ENCODE measurements at regions not wholly inside any gene's neighbourhood (a gene's known extent, or its start where the extent isn't known, plus 50 kb on each side); places are given as distances from the start of the nearest gene placed in this dataset.

DNA sequence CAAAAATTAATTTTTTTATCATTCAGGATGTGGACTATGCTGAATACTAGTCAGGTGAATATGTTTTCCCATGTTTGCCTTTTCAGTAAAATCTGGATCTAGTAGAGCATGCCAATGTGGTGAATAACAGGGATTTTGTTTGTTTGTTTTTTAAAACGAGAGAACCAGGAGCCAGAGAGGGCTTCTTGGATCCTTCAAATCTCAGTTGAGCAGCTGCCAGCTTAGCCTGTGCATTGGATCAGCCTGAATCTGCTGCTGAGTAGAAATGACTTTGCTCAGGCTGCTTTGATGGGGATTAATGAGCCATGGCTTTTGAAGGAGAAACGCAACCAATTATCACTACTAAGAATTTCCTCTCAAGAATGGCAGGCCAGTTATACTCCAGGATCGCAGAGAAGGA is 493.8 kb downstream of the ARL4A start:
- Histone ChIP-seq H3K9me3 (ENCODE audit: control insufficient read depth, low read length) (no peaks in the 10 kb centered on the region), H3K4me1 (ENCODE audit: control insufficient read depth, insufficient read depth, low read length, poor library complexity, severe bottlenecking) (peaks cover 5% of the 10 kb centered on the region), H3K27ac (ENCODE audit: low read depth, low read length, severe bottlenecking) (no peak overlapping the region), H3K36me3 (ENCODE audit: control insufficient read depth, insufficient read depth, low read length) (no peaks in the 10 kb centered on the region), H3K4me3 (ENCODE audit: extremely low read depth, insufficient read depth, low read length, poor library complexity, severe bottlenecking) (no peak overlapping the region)
- 14 to 71% methylated on average over 1 of the region's 3 CpGs for whole genome bisulfite sequencing, 2 experiments (ENCODE audit: insufficient coverage in 2 of 2)

DNA sequence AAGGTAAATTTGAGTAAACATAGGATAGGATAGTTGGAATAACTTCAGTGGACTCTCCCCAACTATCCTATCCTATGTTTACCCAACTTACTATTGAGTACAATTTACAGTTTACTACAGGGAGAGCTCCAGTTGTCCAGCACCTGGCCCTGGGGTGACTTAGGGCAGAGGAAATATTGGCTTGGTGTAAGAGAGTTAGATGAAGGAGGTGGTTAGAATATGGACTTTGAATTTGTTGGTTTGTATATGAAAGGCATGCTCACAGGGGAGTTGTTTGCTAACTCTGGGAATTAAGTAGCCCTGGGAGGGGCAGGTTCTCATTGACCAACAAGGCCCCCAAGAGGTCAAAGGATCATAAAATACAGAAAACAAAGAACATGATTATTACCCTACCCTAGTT is 497.7 kb downstream of the ARL4A start:
- H3K36me3 ChIP-seq (ENCODE audit: control insufficient read depth, insufficient read depth, low read length) = no peaks in the 10 kb centered on the region
- no peak overlapping the region for H3K4me3 ChIP-seq (ENCODE audit: extremely low read depth, insufficient read depth, low read length, poor library complexity, severe bottlenecking)
- H3K4me1 ChIP-seq (ENCODE audit: control insufficient read depth, insufficient read depth, low read length, poor library complexity, severe bottlenecking) = peaks cover 5% of the 10 kb centered on the region
- no peak overlapping the region for H3K27ac ChIP-seq (ENCODE audit: low read depth, low read length, severe bottlenecking)
- no peaks in the 10 kb centered on the region for H3K9me3 ChIP-seq (ENCODE audit: control insufficient read depth, low read length)

GRCh38 chr7:13188236-13188805 is 500.9 kb downstream of the ARL4A start:
- 88 to 100% methylated on average over 3 to 4 of the region's 5 CpGs for WGBS, 2 experiments (ENCODE audit: insufficient coverage in 2 of 2)

GRCh38 chr7:13188922-13189321 is 501.5 kb downstream of the ARL4A start:
- Histone ChIP-seq H3K9me3 (ENCODE audit: control insufficient read depth, low read length) (no peaks in the 10 kb centered on the region), H3K36me3 (ENCODE audit: control insufficient read depth, insufficient read depth, low read length) (no peaks in the 10 kb centered on the region), H3K27ac (ENCODE audit: low read depth, low read length, severe bottlenecking) (no peak overlapping the region), H3K4me1 (ENCODE audit: control insufficient read depth, insufficient read depth, low read length, poor library complexity, severe bottlenecking) (no peaks in the 10 kb centered on the region), H3K4me3 (ENCODE audit: extremely low read depth, insufficient read depth, low read length, poor library complexity, severe bottlenecking) (no peak overlapping the region)
- WGBS, 2 experiments (ENCODE audit: insufficient coverage in 2 of 2) = 100% methylated on average over 1 of the region's 1 CpG; no CpG with 5 or more reads in 1 of the 2 experiments

More at GRCh38 chr7:13188236-13188805, 500.9 kb downstream of the ARL4A start:
- no peak overlapping the region for H3K4me3 ChIP-seq (ENCODE audit: extremely low read depth, insufficient read depth, low read length, poor library complexity, severe bottlenecking)
- no peak overlapping the region for H3K27ac ChIP-seq (ENCODE audit: low read depth, low read length, severe bottlenecking)
- no peaks in the 10 kb centered on the region for H3K4me1 ChIP-seq (ENCODE audit: control insufficient read depth, insufficient read depth, low read length, poor library complexity, severe bottlenecking)
- H3K36me3 ChIP-seq (ENCODE audit: control insufficient read depth, insufficient read depth, low read length) = no peaks in the 10 kb centered on the region
- no peaks in the 10 kb centered on the region for H3K9me3 ChIP-seq (ENCODE audit: control insufficient read depth, low read length)

- H3K36me3 ChIP-seq (ENCODE audit: control insufficient read depth, insufficient read depth, low read length) = no peaks in the 10 kb centered on the region
- H3K4me1 ChIP-seq (ENCODE audit: control insufficient read depth, insufficient read depth, low read length, poor library complexity, severe bottlenecking) = no peaks in the 10 kb centered on the region
- no peak overlapping the region for H3K4me3 ChIP-seq (ENCODE audit: extremely low read depth, insufficient read depth, low read length, poor library complexity, severe bottlenecking)
- WGBS, 2 experiments (ENCODE audit: insufficient coverage in 2 of 2) = 33 to 100% methylated on average over 1 of the region's 2 CpGs
- H3K9me3 ChIP-seq (ENCODE audit: control insufficient read depth, low read length) = no peaks in the 10 kb centered on the region
- no peak overlapping the region for H3K27ac ChIP-seq (ENCODE audit: low read depth, low read length, severe bottlenecking)
Measured at GRCh38 chr7:13189668-13190067, 502.2 kb downstream of the ARL4A start.

- Histone ChIP-seq H3K27ac (ENCODE audit: low read depth, low read length, severe bottlenecking) (no peak overlapping the region), H3K4me1 (ENCODE audit: control insufficient read depth, insufficient read depth, low read length, poor library complexity, severe bottlenecking) (no peaks in the 10 kb centered on the region), H3K9me3 (ENCODE audit: control insufficient read depth, low read length) (no peaks in the 10 kb centered on the region), H3K4me3 (ENCODE audit: extremely low read depth, insufficient read depth, low read length, poor library complexity, severe bottlenecking) (no peak overlapping the region), H3K36me3 (ENCODE audit: control insufficient read depth, insufficient read depth, low read length) (no peaks in the 10 kb centered on the region)
- 100% methylated on average over 1 of the region's 2 CpGs; no CpG with 5 or more reads in 1 of the 2 experiments for WGBS, 2 experiments (ENCODE audit: insufficient coverage in 2 of 2)
Measured at GRCh38 chr7:13197501-13197900, 510.1 kb downstream of the ARL4A start.

- Histone ChIP-seq H3K4me3 (ENCODE audit: extremely low read depth, insufficient read depth, low read length, poor library complexity, severe bottlenecking) (no peak overlapping the region), H3K27ac (ENCODE audit: low read depth, low read length, severe bottlenecking) (no peak overlapping the region), H3K36me3 (ENCODE audit: control insufficient read depth, insufficient read depth, low read length) (no peaks in the 10 kb centered on the region), H3K9me3 (ENCODE audit: control insufficient read depth, low read length) (no peaks in the 10 kb centered on the region), H3K4me1 (ENCODE audit: control insufficient read depth, insufficient read depth, low read length, poor library complexity, severe bottlenecking) (no peaks in the 10 kb centered on the region)
- WGBS, 2 experiments (ENCODE audit: insufficient coverage in 2 of 2) = 100% methylated on average over 1 of the region's 2 CpGs
Measured at GRCh38 chr7:13198036-13198435, 510.6 kb downstream of the ARL4A start.

DNA sequence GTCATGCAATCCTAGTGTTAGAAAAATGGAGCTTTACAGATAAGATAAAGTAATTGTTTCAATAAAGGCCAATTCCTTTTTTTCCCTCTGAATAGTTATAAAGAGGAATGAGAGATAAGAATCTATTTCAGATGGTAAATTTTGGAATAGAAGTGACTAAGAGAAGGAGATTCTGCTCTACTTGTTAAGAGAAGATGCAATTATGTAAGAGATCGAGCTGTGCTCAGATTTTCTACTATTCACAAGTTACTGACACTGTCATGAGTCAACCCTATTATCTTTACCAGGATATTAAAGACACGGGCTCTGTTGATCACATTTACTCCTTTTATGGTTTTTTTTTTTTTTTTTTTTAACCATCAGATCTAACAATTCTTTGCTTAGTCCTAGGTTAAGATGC is 511.3 kb downstream of the ARL4A start:
- H3K4me3 ChIP-seq (ENCODE audit: extremely low read depth, insufficient read depth, low read length, poor library complexity, severe bottlenecking) = no peak overlapping the region
- no peaks in the 10 kb centered on the region for H3K4me1 ChIP-seq (ENCODE audit: control insufficient read depth, insufficient read depth, low read length, poor library complexity, severe bottlenecking)
- no peak overlapping the region for H3K27ac ChIP-seq (ENCODE audit: low read depth, low read length, severe bottlenecking)
- WGBS, 2 experiments (ENCODE audit: insufficient coverage in 2 of 2) = no CpG with 5 or more reads among the region's 2 CpGs
- no peaks in the 10 kb centered on the region for H3K36me3 ChIP-seq (ENCODE audit: control insufficient read depth, insufficient read depth, low read length)
- no peaks in the 10 kb centered on the region for H3K9me3 ChIP-seq (ENCODE audit: control insufficient read depth, low read length)

- WGBS, 2 experiments (ENCODE audit: insufficient coverage in 2 of 2) = no CpG with 5 or more reads among the region's 1 CpG
- Histone ChIP-seq H3K4me1 (ENCODE audit: control insufficient read depth, insufficient read depth, low read length, poor library complexity, severe bottlenecking) (no peaks in the 10 kb centered on the region), H3K4me3 (ENCODE audit: extremely low read depth, insufficient read depth, low read length, poor library complexity, severe bottlenecking) (no peak overlapping the region)
Measured at GRCh38 chr7:13201628-13202027, 514.2 kb downstream of the ARL4A start.

DNA sequence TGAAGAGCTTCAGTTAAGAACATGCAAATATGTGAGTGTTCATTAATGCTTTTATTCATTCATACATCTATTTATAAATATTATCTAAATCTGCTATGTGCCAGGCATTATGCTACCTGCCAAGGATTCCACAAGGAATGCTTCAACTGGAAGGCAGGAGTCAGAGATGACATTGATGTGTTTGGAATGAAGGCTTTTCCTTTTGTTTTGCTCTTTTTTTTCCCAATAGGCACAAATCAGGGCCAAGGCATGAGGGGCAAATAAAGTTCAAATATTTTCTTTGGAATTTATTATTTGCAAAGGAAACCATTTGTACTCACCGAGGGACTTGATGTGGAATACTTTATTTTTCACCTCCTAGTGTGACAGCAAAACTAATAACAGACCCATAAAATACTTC is 530.3 kb downstream of the ARL4A start:
- Histone ChIP-seq H3K27ac (ENCODE audit: low read depth, low read length, severe bottlenecking) (no peak overlapping the region), H3K4me3 (ENCODE audit: extremely low read depth, insufficient read depth, low read length, poor library complexity, severe bottlenecking) (no peak overlapping the region), H3K9me3 (ENCODE audit: control insufficient read depth, low read length) (no peaks in the 10 kb centered on the region), H3K36me3 (ENCODE audit: control insufficient read depth, insufficient read depth, low read length) (no peaks in the 10 kb centered on the region), H3K4me1 (ENCODE audit: control insufficient read depth, insufficient read depth, low read length, poor library complexity, severe bottlenecking) (no peaks in the 10 kb centered on the region)
- WGBS, 2 experiments (ENCODE audit: insufficient coverage in 2 of 2) = no CpG with 5 or more reads among the region's 1 CpG

More at GRCh38 chr7:13201628-13202027, 514.2 kb downstream of the ARL4A start:
- Histone ChIP-seq H3K27ac (ENCODE audit: low read depth, low read length, severe bottlenecking) (no peak overlapping the region), H3K9me3 (ENCODE audit: control insufficient read depth, low read length) (no peaks in the 10 kb centered on the region), H3K36me3 (ENCODE audit: control insufficient read depth, insufficient read depth, low read length) (no peaks in the 10 kb centered on the region)

DNA sequence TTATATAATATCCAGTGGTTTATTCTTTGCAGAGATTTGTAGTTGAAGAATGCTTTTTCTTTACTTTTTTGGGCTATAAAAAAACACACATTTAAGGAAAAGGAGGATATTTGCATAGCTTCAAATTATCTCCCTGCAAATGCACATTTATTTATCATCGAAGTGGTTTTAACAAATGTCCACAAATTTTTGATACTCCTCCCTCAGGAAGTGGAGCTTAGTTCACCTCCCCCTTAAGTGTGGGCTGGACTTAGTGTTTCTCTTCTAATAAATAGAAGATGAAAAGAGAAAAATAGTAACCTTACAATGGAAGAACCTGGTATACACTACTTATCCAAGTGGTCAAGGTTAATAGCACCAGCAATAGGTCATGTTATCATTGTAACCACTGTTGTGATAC is 537.6 kb downstream of the ARL4A start:
- no CpG with 5 or more reads among the region's 1 CpG for WGBS, 2 experiments (ENCODE audit: insufficient coverage in 2 of 2)
- H3K36me3 ChIP-seq (ENCODE audit: control insufficient read depth, insufficient read depth, low read length) = no peaks in the 10 kb centered on the region
- no peaks in the 10 kb centered on the region for H3K9me3 ChIP-seq (ENCODE audit: control insufficient read depth, low read length)
- H3K27ac ChIP-seq (ENCODE audit: low read depth, low read length, severe bottlenecking) = no peak overlapping the region
- H3K4me3 ChIP-seq (ENCODE audit: extremely low read depth, insufficient read depth, low read length, poor library complexity, severe bottlenecking) = no peak overlapping the region
- H3K4me1 ChIP-seq (ENCODE audit: control insufficient read depth, insufficient read depth, low read length, poor library complexity, severe bottlenecking) = no peaks in the 10 kb centered on the region
